HG02678 (cell line): ENCODE measurements at regions not wholly inside any gene's neighbourhood (a gene's known extent, or its start where the extent isn't known, plus 50 kb on each side); places are given as distances from the start of the nearest gene placed in this dataset.

Source experiments
- ATAC-seq: cut with Tn5 transposase; IDR thresholded peaks from one replicate; pipeline ENCODE4 v1.9.1; 2021; ENCODE audit warnings: mild to moderate bottlenecking, moderate library complexity; ENCODE audit not compliant: unreplicated experiment

DNA sequence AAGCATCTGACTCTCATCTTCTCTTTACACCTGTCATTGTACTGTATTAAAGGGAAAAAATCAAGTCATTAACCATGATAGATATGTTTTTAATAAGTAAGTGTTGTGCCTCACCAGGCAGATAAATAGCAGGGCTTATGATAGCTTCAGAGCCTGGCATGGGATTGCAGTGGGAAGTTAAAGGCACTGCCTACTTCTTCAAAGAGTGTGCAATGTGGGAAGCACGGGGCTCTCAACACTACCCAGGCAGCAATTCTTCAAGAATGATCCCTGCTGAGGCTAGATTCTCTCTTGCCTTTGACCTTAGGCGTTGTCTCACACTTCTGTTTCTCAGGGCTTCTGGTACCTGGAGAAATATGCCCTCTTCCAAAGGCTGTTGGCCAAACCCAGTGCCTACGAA is 297.3 kb downstream of the MAF start:
- ATAC-seq = no peak

DNA sequence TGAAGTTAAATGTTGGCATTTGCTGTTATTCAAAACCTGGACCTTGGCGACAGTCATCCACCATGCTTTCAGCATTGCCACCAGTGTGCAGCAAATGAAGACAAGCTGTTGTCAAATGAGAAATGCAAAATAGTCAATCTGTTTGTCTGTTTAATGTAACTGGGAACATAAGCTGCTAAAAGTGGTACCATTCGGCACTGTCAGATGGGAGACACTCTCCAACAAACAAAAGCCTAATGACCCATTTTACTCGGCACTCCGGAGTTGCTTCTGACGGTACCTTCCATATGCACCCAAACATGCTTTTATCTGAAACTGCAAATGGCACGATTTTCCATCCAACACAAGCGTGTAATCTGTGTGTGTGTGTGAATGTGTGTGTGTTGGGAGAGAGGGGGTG is 297.8 kb downstream of the MAF start:
- ATAC-seq = no peak

DNA sequence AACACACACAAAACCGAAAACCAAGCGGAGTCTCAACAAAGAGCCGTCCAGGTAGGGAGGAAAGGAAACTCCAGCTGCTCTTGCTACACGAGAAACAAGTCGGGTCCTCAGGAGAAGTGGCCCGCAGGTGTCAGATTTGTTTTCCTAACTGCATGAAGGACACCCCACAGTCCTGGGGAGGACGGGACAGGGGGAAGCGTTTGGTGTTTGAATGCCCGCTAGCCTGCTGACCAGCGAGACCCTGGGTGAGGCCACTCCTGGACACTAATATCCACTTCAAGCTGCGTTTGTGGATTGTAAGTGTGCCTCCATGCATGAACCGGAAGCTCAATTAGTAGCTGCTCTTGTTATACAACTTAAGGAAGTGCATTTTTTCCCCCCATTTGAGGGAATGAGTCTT is 299.5 kb downstream of the MAF start:
- no peak for ATAC-seq

DNA sequence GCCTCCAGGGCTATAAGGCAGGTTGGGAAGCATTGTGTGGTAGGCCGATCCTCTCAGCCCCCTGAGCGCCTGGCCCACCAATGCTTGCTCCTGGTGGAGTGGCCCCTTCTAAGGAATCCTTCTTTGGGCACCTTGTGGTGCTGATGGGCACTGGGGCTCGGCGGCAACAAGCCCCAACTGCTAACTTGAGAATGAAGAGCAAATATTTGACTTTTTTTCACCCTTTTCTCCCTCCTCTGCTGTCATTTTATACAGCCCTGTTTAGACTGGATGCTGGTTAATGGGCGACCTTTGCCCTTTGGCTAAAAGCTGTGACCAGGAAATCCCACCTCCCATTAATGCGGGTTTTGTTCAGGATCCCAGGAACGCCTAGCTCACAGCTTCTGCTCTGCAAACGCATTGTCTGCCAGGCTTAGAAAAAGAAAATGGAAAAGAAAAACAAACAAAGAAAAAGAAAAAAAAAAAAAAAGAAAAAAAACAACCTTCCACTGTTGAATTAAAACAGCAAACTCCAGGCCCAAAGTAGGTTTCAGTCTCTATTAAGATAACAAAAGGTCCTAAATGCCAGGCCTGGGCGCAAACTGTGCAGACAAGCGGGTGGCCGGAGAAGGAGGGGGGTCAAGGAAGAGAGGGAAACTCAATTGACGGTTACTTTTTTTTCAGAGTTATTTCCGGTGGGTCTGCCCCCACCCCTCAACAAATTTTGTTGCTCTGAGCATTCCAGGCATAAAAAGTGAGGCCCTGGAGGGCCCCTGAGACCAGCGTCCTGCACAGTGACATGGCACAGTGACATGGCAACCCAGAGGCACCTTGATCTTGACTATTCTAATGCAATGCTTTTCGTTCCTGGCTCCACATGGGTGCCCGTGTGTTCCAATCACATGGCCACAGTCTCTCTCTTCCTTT is 301.4 kb downstream of the MAF start:
- no peak for ATAC-seq

DNA sequence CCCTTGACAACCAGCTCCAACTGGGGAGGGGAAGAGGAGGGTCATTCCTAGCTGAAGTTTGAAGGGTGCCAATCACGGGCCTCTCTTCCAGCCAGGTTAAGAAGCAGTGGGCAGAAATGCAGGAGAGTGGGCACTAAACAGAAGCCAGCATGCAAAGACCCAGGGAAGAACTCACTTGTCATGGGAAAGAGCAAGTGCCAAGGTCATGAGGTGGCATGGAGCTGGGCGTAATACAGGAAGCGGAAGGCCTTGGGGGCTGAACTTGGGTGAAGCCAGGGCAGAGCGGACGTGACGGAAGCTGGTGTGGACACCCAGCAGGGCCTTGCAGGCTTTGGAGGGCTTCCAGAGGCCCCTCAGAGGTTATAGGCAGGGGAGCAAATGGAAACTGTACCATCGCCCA is 302.1 kb downstream of the MAF start:
- ATAC-seq = no peak

DNA sequence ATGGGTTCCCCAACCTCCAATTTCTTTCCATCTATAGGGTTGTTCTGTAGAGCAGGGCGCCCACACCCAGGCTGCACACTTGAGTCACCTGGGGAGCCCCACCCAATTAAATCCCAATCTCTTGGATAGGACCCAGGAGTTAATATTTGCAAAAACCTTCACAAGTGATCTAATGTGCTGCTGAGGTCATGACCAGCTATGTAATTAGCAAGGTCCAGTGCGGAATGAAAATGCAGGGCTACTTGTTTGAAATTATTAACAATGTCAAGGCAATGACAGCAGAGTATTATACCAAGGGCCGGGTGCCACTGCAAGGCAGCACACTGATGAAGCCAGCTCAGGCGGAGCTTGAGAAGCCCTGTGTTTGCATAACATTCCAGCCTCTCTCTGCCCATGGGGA is 302.7 kb downstream of the MAF start:
- ATAC-seq = no peak

- no peak for ATAC-seq
Measured at GRCh38 chr16:79297296-79297695, 303.2 kb downstream of the MAF start.

- no peak for ATAC-seq
Measured at GRCh38 chr16:79296491-79296890, 304.0 kb downstream of the MAF start.

- ATAC-seq = no peak
Measured at GRCh38 chr16:79295746-79296145, 304.8 kb downstream of the MAF start.

DNA sequence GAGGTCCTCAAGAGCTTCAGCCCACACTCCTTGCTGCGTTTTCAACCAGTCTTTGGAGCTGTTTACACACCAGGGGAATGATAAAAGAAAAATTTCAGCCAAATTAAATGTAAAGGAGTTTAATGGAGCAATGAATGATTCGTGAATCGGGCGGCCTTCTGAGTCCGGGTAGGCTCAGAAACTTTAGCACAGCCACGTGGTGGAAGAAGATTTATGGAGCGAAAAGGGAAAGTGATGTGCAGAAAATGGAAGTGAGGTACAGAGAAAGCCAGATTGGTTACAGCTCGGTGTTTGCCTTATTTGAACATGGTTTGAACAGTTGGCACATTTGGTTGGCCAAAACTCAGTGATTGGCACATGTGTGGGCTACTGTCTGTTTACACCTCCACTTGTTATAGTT is 305.4 kb downstream of the MAF start:
- ATAC-seq = no peak

DNA sequence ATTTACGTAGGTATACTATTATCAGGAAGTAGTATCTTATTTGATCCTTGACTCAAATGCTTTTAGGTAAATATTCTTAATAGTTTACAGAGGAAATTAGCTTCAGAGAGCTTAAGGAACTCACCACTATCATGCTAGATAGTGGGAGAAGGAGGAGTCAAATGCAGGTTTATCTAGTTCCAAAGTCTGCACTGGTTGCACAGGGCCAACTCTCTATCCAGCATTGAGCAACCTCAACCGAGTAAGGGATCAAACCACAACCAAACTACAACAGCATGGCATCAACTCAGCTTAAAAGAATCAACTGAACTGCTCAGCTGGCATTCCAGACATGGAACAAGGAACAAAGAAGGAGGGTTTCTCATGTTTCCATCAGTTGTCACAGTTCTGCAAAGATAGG is 306.0 kb downstream of the MAF start:
- ATAC-seq = no peak

- ATAC-seq = no peak
Measured at GRCh38 chr16:79293836-79294460, 306.6 kb downstream of the MAF start.

DNA sequence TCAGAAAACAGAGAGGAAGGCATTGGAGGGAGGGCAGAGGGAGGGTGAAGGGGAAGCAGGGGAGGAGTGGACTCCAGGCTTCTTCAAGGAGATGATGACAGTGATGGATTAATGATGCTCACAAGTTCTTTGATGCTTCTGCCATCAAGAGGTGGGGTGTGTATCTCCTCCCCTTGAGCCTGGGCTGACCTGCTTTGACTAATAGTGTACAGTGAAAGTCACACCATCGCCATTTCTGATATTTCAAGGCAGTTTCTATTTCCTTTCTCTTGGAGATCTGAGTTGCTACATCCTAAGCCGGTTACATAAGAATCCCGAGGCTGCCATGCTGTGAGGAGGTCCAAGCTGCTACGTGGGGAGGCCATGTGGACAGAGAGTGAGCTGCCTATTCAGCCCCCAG is 312.5 kb downstream of the MAF start:
- ATAC-seq = no peak

- ATAC-seq = no peak
Measured at GRCh38 chr16:79287424-79287917, 313.1 kb downstream of the MAF start.

DNA sequence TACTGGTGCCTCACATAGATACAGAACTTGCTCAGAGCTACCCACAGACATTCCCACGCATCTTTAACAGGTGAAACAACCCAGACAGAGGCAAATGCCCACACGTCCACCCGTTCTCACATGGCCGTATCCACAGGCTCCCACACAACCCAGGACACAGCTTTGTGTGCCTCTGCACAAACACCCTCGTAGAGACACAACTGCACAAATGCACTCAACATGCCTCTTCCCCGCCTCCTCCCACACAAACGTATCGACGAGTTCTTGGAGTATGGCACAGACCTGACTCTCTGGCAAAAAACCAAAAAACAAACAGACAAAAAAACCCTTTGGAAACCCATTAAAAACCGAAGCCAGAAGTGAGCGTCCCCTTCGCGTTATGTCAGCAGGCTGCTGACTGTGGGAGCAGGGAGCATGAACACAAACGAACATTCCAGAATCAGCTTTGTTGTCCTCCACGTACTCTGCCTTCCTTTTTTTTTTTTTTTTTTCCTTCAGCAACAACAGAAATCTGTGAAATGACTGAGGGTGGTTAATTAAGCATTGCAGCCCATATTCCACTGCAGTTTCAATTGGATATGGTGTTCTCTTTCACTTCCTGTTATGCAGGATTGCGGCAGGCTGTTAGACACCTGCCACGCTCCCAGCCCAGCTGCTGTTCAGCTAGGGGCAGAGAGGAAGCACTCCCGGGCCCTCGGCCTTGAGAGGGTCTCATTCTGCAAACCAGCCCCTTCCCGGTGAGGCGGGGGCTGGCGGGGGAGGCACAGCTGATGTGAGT is 313.7 kb downstream of the MAF start:
- ATAC-seq = peak; percentile 97

DNA sequence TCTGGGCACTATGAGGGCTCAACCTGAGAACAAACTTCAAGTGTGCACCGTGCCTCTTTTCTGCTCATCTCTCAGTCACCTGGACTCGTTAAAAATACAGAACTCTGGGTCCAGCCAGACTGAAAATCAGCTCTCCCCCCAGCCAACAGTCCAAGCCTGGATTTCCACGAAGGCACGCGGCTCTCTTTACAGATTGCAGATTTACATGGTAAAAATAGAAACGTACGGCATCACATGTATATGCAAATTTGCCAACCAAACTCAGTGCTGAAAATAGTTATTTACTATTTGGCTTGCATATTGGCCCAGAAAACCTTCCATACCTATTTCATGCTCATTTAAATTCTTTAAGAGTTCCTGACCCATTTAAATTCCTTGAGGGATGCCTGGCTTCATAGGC is 315.8 kb downstream of the MAF start:
- ATAC-seq = no peak

DNA sequence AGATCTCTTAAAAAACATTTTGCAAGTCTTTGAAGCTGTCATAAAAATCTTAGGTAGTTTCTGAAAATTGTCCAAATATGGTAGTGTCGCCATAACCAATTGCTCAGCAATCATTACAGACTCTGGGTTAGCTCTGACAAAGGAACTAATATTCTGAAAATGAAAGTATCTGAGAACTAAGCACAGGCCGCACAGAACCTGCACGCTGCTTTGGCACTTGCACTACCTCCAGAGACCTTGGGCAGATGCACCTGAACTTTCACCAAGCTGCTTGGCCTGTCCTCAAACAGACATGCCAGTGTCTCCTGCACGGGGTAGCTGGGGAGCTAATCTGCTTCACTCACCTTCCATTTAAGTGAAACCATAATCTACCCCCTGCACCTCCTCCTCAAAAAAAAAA is 317.0 kb downstream of the MAF start:
- ATAC-seq = no peak

DNA sequence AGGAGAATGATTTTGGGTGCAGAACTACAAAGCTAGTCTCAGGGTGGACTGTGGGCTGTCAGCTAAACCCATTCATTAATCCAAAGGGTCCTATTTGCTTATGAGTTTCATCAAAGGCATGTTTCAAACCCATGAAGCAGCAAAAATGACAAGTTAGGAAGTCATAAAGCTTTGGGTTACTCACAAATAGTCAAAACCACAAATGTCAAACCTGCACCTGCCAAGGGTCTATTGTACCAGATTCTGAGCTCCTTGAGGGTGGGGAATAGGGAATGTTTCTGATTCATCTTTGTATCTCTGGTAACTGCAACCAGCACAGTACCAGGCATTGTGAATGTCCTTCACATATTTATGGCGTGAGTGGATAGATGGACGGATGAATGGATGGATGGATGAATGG is 317.7 kb downstream of the MAF start:
- no peak for ATAC-seq

GRCh38 chr16:79278506-79278905 is 322.0 kb downstream of the MAF start:
- ATAC-seq = no peak

- ATAC-seq = no peak
Measured at GRCh38 chr16:79276501-79276900, 324.0 kb downstream of the MAF start.

- no peak for ATAC-seq
Measured at GRCh38 chr16:79274264-79274663, 326.3 kb downstream of the MAF start.

DNA sequence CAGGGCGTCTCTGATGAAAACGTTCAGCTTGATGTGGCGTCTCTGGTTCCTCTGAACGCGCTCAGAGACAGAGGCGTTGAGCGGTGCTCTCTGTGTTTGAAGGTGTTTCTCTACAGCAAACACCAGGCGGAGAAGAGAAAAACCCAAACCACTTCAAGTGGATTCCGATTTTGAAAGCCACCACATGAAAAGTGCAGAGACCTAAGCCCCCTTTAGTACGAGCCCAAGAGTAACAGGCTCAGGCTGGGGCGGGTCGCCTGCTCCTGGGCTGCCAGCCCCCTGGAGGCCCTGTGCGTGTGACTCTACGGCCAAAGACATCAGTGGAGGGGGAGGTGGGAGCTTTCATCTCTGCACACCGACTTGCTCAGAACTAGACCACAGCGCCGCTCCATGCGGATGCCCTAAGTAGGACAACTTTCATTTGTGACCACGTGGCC is 328.4 kb downstream of the MAF start:
- no peak for ATAC-seq
